AG10803 (cell line): ENCODE measurements at regions not wholly inside any gene's neighbourhood (a gene's known extent, or its start where the extent isn't known, plus 50 kb on each side); places are given as distances from the start of the nearest gene placed in this dataset.

Experiments
- DNase-seq: peaks from one replicate; pipeline ENCODE4 v3.0.0; 2010; ENCODE audit warnings: low read depth
- H3K4me3 ChIP-seq: 2 replicates; pipeline ENCODE4 v1.5.1; 2011; ENCODE audit warnings: mild to moderate bottlenecking, low read length, control low read depth
- CTCF ChIP-seq: conservative IDR thresholded peaks from 2 replicates; pipeline ENCODE4 v1.5.1; 2011; ENCODE audit warnings: mild to moderate bottlenecking, low read length, control low read depth, inconsistent platforms

GRCh38 chr11:119977881-119978280 lies 160.0 kb downstream of the TRIM29 start:
- DNase-seq, result no peak
- no peak overlapping the region for H3K4me3 ChIP-seq
- no peak for TF ChIP-seq CTCF

- TF ChIP-seq CTCF, result no peak
- H3K4me3 ChIP-seq, result no peak overlapping the region
- DNase-seq, result no peak
These were observed 160.4 kb downstream of the TRIM29 start for GRCh38 chr11:119977561-119977860.

GRCh38 chr11:119976805-119977560 lies 160.9 kb downstream of the TRIM29 start:
- no peak for TF ChIP-seq CTCF
- DNase-seq, result no peak
- H3K4me3 ChIP-seq, result no peak overlapping the region

GRCh38 chr11:119975561-119976152 lies 162.3 kb downstream of the TRIM29 start:
- H3K4me3 ChIP-seq, result no peak overlapping the region
- TF ChIP-seq CTCF, result no peak
- DNase-seq, result no peak

GRCh38 chr11:119974467-119974866 lies 163.4 kb downstream of the TRIM29 start:
- no peak for DNase-seq
- H3K4me3 ChIP-seq, result no peak overlapping the region
- TF ChIP-seq CTCF, result no peak

GRCh38 chr11:119974051-119974450 lies 163.9 kb downstream of the TRIM29 start:
- no peak for TF ChIP-seq CTCF

GRCh38 chr11:119972281-119972680 lies 165.6 kb downstream of the TRIM29 start:
- no peak overlapping the region for H3K4me3 ChIP-seq
- DNase-seq, result no peak
- no peak for TF ChIP-seq CTCF

More at GRCh38 chr11:119974051-119974450, 163.9 kb downstream of the TRIM29 start:
- no peak for DNase-seq
- H3K4me3 ChIP-seq, result no peak overlapping the region
